ELF-1 (cell line): ENCODE measurements at regions not wholly inside any gene's neighbourhood (a gene's known extent, or its start where the extent isn't known, plus 50 kb on each side); places are given as distances from the start of the nearest gene placed in this dataset.
A peak's percentile ranks its signal among the peaks of the same experiment; 100 is the strongest.

Experiments
- DNase-seq: peaks from one replicate; pipeline ENCODE4 v3.0.0-alpha.2; 2016; ENCODE audit warnings: low read depth, low spot score

DNA sequence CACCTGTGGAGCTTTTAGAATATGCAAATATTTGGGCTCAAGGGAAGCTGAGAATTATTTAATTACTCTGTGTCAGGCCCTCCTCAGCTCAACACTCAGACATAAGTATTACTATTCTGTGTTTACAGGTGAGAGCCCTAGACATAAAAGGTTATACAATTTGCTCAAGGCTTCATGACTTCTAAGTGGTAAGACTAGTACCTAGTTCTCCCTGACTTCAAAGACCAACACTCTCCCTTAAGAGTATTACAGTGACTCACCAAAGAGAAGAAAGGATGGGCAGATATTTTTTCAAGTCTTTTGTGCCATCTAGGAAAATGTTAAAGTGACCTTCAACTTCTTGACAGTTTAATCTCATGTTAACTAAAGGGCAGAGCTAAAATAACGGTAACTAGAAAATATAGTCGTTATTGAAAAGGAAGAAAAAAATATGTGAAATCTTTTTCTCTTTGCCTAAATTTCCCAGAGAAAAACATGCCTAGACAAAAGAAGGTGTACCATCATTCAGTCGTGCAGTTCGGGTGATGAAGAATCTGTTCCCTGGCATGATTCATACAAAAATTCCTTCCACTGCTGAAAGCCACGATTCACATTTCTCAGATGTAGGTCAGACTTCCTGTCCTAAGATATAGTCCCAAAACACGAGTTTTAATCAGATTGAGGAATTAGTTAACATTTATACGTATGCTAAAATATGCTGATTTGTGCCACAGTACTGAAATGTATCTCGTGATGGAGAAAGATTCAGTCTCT, 849.1 kb upstream of the API5 start:
- DNase-seq = no peak

DNA sequence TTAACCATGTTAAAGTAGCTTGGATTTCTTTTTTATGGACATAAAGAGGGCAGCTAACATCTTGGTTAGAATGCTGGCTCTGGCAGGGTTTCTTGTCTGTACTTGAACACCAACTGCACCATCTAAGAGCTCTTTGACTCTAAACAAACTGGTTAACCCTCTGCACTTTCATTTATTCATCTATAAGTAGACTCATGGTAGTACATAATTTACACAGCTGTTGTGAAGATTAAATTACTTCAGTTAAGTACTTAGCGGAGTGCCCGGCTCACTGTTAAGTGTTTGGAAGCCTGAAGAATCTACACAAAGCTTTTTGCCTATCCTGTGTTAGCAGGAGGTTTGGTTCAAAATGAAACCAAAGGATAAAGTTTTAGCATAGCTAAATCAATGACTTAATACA, 846.2 kb upstream of the API5 start:
- no peak for DNase-seq

DNA sequence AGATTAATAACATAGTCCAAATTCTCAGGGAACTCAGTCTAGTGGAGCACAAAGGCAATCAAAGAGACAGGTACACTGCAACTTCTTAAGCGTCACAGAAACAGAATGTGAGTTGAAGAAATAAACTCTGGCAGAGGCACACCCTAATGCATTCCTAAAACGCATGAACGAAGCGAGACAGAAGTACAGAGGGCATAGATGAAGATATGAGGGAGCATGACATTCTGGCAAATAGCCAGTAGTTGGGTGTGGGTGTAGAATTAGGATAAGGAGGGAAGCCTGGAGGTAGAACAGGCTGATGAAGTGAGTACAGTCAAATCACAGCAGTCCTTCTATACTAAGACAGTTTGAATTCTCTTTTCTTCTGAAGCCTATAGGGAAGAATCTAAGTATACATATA, 838.7 kb upstream of the API5 start:
- no peak for DNase-seq

DNA sequence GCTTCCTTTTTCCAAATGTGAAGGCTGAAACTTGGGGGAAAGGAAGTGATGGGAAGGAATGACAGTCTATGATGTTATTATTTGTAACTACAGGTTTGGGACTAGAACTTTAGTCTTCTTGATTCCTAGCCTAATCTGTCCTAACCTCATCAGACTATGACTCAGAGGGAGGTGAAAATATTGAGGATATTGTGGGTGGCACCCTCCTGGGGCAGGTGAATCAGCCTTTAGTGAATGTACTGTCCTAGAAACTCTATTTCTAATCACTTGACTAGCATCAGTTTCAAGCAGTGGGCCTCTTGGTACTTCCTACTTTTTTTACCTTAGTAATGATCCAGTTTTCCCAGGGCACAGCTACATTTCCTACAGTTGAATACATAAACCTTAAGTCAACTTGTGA, 829.0 kb upstream of the API5 start:
- DNase-seq = no peak

DNA sequence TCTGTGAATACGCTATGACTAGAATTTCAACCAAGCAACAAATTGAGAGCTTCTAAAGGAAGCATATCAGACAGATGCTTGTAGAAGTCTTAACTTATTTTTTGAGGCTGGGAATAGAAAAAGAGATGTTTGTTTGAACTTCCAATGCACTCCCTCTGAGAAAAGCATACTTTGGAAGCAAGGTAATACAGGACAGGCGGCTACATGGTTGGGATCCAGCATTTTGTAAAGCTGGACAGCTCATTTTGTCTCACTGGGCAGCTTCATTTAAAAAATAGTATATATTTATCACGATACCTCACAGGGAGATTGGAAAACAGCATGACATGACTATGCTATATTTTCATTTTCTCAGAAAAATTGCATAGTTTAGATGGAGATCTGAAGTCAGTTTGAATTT, 821.3 kb upstream of the API5 start:
- DNase-seq = no peak

DNA sequence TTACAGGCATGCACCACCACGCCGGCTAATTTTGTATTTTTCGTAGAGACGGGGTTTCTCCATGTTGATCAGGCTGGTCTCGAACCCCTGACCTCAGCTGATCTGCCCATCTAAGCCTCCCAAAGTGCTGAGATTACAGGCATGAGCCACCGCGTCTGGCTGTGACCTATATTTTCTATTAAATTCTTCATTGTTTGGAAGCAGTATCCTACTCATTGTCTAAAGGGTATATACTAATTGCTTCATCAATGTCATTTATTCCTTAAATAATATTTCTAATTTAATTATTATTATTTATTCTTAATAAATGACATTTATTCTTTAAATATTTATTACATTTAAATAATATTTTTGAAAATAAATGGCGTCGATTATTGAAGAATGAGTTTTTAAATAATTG, 817.3 kb upstream of the API5 start:
- DNase-seq = no peak

DNA sequence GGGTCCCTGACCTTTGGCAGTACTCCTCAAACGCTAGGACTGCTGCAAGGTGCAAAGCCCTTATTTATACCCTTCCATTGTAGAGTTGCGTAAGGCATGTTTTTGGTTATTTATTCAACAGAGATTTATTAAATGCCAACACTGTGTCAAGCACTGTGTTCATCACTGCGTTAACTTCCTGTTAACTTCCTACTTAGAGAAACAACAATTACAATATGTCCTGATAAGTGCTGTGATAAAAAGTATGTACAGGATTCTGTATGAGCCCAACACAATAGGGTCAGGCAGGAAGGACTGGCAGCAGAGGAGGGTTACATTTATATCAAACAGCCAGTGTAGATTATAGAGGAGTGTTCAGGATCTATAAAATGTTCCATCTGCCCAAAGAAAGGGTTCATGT, 812.8 kb upstream of the API5 start:
- DNase-seq = no peak

DNA sequence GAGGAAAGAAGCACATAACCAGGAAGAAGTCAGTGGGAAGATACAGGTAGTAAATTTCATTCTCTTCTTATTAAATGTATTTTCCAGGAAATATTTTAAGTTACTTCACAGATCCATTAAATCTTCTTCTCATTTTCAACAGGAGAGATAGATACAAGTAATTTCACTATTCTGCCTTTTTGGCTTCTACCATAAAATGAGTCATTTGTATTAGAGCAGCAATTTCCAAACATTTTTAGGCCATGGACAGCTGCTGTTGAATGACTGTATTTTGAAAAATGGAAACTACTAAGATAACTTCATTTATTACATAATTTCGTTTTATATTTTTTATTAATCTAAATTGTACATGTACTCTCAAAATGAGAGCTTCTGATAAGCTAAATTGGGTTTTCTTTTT, 809.6 kb upstream of the API5 start:
- DNase-seq = no peak

DNA sequence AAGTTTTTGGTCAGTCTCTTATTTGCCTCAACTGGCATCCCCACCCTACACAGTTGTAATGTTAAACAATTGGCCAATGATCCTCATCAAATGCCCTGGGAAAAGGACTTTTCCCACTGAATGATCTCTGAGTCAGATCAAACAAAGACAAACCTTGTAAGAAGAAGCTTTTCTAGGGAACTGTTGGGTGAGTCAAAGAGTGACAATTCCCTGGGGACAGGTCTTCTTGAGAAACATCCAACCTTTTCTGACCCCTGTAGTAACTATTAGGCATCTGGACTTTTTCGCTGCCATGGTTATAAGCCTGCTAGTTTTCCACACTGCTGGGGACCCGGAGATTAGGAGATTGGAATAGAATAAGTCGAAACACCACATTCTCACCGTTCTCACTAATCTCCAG, 789.8 kb upstream of the API5 start:
- DNase-seq = no peak

DNA sequence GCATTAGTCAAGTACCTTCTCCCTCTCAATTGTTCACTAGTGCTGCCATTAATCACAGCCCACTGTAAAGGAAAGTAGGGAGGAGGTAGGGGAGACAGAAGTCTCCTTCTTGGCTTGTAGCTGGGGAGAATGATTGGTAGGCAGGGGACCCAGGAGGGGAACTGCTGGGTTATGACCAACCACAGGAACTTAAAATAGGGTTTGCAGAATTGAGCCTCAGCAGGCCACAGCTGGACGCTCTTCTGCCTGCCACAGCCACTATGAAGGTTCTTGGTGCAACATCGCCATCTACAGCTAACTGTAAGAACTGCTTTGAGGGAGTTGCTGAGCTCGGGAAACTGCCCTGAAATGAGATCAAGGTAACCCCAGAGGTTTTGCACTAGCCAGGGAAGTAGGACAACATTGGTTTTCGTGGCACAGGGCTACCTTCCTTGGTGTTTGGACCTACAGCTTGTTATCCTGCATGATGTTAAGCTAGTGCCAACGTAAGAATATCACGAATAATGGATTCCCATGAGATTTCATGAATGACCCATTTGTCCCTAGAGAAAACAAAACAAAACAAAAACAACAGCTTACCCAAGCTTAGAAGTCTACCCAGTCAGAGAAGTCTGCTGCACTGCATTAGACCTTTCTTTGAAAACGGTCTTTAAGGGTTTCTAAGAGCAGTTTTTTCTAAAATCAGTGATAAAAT, 787.1 kb upstream of the API5 start:
- DNase-seq = peak; percentile 74

DNA sequence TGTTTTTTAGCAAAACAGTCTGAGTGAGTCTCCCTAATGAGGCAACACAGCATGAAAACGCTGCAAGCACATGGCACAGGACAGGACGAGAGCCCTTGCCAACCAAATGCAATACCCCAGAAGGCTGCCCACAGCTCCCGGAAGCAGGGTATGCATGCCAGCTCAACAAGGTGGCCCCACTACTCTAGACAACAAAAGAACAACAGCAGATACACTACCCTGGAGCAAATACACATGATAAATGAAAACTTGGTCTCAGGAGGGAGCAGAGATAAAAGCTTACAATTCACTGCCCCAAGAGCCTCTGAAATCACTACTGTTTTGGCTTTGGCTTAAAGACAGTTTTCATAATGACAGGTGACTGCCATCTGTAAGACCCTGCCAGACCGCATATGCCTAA, 785.4 kb upstream of the API5 start:
- DNase-seq = no peak

DNA sequence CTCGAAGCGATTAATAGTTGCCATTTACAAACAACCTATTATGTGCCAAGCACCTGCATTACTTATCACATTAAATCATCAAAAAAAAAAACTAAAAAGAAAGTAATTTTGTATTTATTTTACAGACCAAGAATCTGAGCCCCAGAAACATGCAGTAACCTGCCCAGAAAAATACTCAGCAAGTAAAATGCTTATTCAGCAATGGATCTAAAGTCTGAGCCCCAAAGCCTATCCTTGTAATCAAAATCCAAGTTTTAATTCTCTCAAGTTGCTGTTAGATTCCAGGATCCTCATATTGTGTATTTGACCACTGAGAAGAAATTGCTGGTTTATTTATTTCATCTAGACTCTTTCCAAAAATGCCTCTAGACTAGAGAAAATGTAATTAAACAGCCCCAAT, 783.3 kb upstream of the API5 start:
- no peak for DNase-seq

DNA sequence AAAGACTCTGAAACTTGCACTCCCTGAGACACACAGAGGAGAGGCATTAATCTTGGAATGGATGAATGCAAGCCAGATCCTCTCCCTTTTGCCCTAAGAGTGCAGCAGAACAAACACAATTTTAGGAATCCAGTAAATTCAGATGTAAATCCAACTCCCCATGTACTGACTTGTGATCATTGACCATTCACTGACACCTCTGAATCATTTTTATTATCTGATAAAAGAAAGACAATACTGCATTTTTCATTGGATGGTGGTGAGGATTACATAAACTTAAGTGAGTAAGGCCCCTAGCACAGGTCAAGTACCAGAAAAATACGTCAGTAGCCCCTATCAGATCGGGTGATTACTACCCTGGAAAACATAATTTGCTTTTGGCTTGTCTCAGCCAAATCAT, 782.9 kb upstream of the API5 start:
- no peak for DNase-seq

DNA sequence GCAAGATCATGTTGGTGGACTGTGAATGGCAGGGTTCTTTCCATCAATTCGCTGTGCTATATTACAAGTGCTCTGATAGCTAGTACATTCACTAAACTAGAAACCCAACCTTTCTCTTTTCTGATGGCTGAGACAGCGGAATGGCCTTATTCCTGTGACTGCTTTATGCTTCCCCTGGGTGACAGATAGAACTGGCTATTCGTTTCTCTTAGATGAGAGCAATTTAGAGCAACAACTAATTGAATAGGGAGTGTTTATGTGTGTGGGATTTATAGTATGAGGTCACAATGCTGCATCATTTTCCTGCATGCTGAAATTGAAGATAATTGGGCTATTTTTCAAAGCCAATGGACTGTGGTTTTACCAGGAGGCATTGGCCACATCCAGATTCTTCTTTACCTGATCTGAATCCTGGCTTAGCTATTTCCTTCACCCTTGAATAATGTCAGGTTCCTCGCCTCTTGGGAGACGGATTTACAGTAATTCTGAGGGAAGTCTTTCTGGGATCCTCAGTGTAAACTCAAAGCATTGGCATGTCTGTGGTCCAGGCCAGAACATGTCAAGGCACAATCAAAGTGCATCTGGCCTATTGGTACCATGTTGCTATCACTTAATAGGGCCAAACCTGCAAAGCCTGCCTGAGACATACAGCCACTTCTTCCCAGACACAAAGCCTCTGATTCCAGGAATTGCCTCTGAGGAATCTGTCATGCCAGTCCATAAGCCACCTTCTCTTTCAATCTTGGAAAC, 775.0 kb upstream of the API5 start:
- DNase-seq = no peak

DNA sequence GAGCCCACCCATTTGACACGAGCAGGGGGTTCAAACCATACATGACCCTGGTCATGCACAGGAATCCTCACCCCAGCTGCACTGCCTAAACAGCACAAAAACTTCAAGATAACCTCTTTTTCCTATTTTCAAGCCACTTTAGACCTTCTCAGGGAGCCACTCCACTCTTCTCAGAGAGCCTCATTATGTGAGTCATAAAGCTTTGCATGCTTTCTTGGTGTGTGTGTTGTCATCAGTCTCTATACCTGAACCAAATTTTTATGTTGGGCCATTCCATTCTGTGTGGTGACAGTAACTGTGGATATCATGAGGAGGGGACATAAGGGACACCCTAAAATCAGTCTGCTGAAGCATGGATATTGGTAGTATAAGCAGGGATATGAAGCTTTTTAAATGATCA, 769.5 kb upstream of the API5 start:
- no peak for DNase-seq

DNA sequence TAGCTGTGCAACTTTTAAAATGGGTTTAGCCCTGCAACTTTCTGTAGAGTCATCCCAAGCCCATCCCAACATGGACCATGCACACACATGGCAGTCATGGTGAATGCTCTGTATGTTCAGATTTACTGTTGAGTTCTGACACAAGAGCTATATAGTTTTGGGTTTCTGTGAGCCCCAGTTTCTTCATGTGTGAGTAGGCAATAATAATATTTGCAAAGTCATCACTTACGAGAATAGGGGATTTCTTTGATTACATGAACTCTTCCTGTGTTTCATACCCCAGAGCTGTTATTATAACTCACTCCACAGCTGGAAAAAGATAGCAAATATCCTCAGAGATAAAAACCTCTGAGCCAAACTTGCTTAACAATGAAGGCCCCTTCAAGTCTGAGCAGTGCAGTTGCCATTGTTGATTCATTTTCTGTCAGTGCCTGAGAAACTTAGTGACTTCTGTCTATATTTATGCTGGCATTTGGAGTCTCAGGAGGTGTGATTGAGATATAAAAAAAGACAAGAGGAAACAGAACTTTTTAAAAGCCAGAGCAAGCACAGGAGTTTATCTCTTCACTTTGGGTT, 767.9 kb upstream of the API5 start:
- no peak for DNase-seq

DNA sequence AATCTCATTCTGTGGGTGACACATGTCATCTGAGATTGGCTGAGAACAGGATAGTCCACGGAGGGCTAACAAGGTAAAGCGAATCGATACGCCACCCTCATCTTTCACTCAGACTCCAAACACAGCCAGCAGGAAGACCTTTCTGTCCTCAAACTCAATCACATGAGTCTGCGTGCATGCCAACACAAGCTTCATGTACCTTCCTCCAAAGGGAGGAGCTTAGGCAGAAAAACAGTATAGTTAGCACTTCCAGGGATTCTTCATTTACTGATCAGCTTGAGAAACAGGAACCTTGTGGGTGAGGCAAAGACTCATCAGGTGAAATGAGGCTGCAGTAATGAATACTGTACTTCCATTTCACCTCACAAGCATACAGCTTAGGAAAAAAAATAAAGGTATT, 767.1 kb upstream of the API5 start:
- DNase-seq = no peak

DNA sequence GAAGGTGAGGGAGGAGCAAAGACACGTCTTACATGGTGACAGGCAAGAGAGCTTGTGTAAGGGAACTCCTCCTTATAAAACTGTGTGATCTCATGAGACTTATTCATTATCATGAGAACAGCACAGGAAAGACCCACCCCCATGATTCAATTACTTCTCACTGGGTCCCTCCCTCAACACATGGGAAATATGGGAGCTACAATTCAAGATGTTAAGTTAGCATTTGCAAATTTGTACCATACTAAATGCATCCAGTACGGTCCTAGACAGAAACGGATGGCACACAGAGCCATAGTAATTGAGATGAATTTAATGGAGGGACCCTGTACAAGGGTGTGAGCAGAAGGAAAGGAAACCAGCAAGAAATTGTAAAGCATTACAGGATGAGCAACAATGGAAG, 765.8 kb upstream of the API5 start:
- no peak for DNase-seq

DNA sequence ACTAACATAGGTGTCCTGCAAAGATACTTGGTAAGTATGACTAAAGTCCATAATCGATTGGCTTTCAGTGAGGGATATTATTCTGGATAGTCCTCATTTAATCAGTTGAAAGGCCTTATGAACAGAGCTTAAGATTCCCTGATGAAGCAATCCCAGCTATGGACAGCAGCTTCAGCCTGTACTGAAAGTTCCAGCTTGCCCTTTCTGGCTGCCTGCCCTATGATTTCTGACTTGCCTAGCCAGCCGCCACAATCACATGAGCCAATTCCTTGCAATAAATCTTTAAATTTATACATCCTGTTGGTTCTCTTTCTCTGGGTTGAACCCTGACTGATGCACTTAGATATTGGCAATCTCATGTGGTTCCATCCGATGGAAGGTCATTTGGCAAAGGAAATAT, 759.0 kb upstream of the API5 start:
- no peak for DNase-seq

DNA sequence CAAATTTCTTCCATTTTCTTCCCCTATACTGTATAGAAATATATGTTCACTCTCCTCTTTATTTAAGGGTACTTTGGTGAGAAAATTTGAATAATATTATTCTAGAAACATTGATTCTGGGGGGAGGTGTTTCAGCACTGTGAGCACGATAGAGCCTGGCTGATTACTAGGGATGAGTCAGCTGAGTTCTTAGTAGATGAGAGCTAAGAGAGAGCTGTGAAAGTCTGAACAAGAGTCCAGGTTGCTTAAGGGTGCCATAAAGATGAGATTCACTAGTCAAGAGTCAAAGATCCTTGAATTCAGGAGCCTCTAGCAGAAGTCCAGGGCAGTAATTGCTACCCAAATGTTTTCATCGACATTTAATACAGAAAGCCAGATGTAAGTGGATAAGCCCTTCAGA, 756.6 kb upstream of the API5 start:
- no peak for DNase-seq

DNA sequence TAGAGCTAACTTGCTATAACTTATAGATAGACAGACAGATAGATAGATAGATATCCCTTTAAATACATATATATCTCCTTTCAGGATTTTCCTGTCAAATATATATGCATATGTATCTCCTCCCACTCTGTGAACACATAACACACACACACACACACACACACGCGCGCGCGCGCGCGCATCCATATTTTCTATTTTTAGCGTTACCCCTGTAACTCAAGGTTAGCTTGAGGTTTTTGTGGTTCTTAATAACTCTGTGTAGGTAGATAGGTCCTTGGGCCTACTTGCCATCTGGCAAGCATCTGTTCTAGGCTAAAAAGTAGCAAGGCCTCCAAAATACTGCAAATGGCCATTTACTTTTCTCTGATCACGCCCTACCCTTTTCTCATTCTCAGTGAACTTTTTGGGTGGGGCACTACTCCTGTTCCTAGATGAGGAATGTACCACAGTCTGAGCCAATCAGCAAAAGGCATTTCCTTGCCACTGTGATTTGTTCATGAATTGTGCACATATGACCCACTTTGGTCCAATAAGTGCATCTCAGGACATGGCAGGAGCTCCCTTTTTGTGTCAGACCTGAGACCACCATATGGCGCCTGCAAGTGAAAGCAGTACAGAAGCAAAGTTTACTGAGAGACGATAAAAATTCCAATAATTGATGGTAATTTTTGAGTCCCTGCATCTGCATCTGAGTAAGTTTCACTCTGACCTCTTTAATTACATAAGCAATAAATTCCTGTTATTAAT, 740.5 kb upstream of the API5 start:
- no peak for DNase-seq
